T-helper 17 cell (primary cell): ENCODE measurements at regions not wholly inside any gene's neighbourhood (a gene's known extent, or its start where the extent isn't known, plus 50 kb on each side); places are given as distances from the start of the nearest gene placed in this dataset.

ENCODE experiments used
- ATAC-seq: fragments of 150-1000 bp; cut with Tn5 transposase; 2 replicates; pipeline ENCODE4 v1.10.0; 2021; ENCODE audit warnings: mild to moderate bottlenecking, moderate library complexity
- DNase-seq, 3 donors: peaks; one replicate each; pipeline versions ENCODE4 v3.0.0 to v3.0.0-alpha.2; 2020 to 2021
- H3K9me3 ChIP-seq: one replicate; pipeline ENCODE4 v1.7.0; 2013; ENCODE audit warnings: low read length, mild to moderate bottlenecking; ENCODE audit not compliant: control insufficient read depth, poor library complexity, severe bottlenecking
- H3K27ac Mint-ChIP-seq: one replicate; pipeline ENCODE4 v1.8.0; 2022; ENCODE audit warnings: mild to moderate bottlenecking, moderate library complexity, mixed read lengths
- H3K27me3 Mint-ChIP-seq: one replicate; pipeline ENCODE4 v1.8.0; 2022; ENCODE audit warnings: mixed read lengths
- H3K36me3 Mint-ChIP-seq: one replicate; pipeline ENCODE4 v1.8.0; 2022; ENCODE audit warnings: low read depth, mixed read lengths
- H3K4me1 Mint-ChIP-seq: one replicate; pipeline ENCODE4 v1.8.0; 2022; ENCODE audit warnings: mild to moderate bottlenecking, mixed read lengths
- H3K4me3 Mint-ChIP-seq: one replicate; pipeline ENCODE4 v1.8.0; 2022; ENCODE audit warnings: mild to moderate bottlenecking, moderate library complexity, mixed read lengths

DNA sequence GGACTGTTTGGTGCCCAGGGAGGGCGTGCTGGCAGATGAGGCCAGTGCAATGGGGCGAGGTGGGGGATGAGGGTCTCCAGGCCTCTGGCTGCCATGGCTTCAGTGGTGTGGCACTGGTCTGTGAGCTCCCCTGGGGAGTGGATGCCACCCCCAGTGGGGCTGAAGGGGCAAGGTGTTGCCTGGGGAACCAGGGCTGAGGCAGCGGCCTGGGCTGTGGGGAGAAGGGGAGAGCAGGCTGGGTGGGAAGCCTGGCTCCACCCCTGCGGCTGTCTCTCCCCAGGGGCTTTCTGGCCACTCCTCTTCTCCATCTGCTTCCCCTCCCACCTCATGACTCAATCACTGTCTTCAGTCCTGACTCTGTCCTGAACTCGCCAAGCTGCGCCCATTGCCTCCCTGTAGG lies 88.4 kb upstream of the TLE3 start:
- H3K9me3 ChIP-seq: no peaks in the 10 kb centered on the region
- H3K27me3 Mint-ChIP-seq: peaks cover 16% of the 10 kb centered on the region
- H3K36me3 Mint-ChIP-seq: peaks cover 6% of the 10 kb centered on the region
- no peak overlapping the region for H3K4me3 Mint-ChIP-seq
- H3K4me1 Mint-ChIP-seq: peaks cover 6% of the 10 kb centered on the region
- H3K27ac Mint-ChIP-seq: no peak overlapping the region
- DNase-seq (no peak), ATAC-seq (no peak)

GRCh38 chr15:70185251-70185711 lies 87.6 kb upstream of the TLE3 start:
- H3K36me3 Mint-ChIP-seq: peaks cover 6% of the 10 kb centered on the region
- no peak overlapping the region for H3K27ac Mint-ChIP-seq
- H3K4me1 Mint-ChIP-seq: peaks cover 9% of the 10 kb centered on the region
- no peaks in the 10 kb centered on the region for H3K9me3 ChIP-seq
- no peak overlapping the region for H3K4me3 Mint-ChIP-seq
- DNase-seq (no peak), ATAC-seq (no peak)
- peaks cover 16% of the 10 kb centered on the region for H3K27me3 Mint-ChIP-seq

GRCh38 chr15:70182858-70183695 lies 85.4 kb upstream of the TLE3 start:
- ATAC-seq (no peak), DNase-seq (no peak)
- H3K4me3 Mint-ChIP-seq: no peak overlapping the region
- H3K36me3 Mint-ChIP-seq: peaks cover 8% of the 10 kb centered on the region
- no peaks in the 10 kb centered on the region for H3K9me3 ChIP-seq
- no peak overlapping the region for H3K27ac Mint-ChIP-seq
- H3K27me3 Mint-ChIP-seq: peaks cover 24% of the 10 kb centered on the region
- peaks cover 9% of the 10 kb centered on the region for H3K4me1 Mint-ChIP-seq

GRCh38 chr15:70181626-70182255 lies 84.0 kb upstream of the TLE3 start:
- DNase-seq: no peak
- no peaks in the 10 kb centered on the region for H3K9me3 ChIP-seq
- no peak for ATAC-seq
- Mint-ChIP-seq H3K27me3 (peaks cover 20% of the 10 kb centered on the region), H3K36me3 (peaks cover 6% of the 10 kb centered on the region), H3K27ac (no peak overlapping the region), H3K4me3 (no peak overlapping the region), H3K4me1 (peaks cover 9% of the 10 kb centered on the region)

GRCh38 chr15:70180186-70180875 lies 82.6 kb upstream of the TLE3 start:
- no peak for ATAC-seq
- Mint-ChIP-seq H3K27ac (no peak overlapping the region), H3K36me3 (peaks cover 5% of the 10 kb centered on the region), H3K4me1 (peaks cover 5% of the 10 kb centered on the region), H3K27me3 (peaks cover 17% of the 10 kb centered on the region), H3K4me3 (no peak overlapping the region)
- no peak for DNase-seq
- H3K9me3 ChIP-seq: no peaks in the 10 kb centered on the region

- H3K4me3 Mint-ChIP-seq: no peak overlapping the region
- ATAC-seq (no peak), DNase-seq (no peak)
- H3K36me3 Mint-ChIP-seq: peaks cover 5% of the 10 kb centered on the region
- H3K4me1 Mint-ChIP-seq: peaks cover 5% of the 10 kb centered on the region
- H3K9me3 ChIP-seq: no peaks in the 10 kb centered on the region
- no peak overlapping the region for H3K27ac Mint-ChIP-seq
- H3K27me3 Mint-ChIP-seq: peaks cover 17% of the 10 kb centered on the region
Observed at GRCh38 chr15:70179309-70179892, 81.7 kb upstream of the TLE3 start.

DNA sequence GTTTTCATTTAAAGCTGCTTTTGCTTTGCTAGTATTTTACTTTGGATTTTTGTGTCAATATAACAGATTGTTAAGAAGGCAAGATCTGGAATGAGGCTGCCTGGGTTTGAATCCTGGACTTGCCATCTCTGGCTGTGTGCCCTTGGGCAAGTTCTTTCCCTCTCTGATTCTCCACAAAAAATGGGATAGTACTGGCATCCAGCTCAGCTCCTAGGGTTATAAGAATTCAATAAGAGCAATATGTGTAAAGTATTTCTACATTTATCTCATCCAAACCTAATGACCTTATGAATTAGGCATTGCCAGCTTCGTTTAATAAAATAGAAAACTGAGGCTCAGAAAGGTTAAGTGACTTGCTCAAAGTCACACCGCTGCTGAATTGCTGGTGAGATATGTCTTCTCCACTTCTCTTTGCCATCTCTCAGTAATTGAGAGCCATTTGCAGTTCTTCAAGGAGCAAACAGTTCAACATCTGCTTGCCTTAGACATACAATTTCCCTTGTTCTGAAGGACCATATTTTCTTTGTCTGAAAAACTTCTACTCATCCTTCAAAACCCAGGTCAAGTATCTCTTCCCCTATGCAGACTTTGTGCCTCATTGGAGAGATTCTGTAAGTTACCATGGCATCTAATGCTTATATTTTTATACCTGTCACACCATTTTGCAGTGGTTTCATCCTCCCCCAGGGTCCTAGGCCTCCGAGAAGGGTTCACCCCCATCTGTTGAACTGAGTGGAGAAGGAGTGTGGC lies 80.8 kb upstream of the TLE3 start:
- no peak for DNase-seq
- H3K4me1 Mint-ChIP-seq: peaks cover 3% of the 10 kb centered on the region

DNA sequence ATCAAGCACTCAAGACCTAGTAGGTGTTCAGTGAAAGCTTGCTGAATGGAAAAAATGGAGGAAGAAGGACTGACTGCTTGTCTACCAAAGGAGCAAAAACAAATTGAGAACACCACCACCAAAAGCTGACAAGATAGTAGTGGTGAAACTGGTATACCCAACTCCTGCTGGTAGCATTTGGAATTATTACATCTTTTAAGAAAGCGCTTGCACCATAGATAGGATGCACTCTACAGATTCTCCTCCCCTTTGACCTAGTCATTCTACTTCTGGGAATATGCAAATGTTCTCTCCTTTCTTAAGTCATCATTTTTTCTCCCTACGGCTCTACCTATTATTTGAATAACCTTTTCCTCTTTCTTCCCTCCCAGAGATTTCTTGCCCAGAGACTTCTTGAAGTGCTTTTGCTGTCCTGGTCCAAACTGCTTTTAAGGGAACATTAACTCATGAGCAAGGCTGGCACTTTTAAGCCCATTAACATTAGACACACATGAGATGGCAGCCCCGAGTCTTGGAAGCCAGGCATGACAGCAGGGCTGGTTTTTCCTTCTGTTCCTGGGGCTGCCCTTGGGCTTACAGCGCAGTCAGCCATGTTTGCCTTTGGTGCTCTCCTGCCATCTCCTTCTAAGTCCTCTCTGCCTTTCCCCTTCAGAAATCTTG lies 75.0 kb upstream of the TLE3 start:
- Mint-ChIP-seq H3K36me3 (no peaks in the 10 kb centered on the region), H3K4me3 (no peak overlapping the region), H3K27me3 (no peaks in the 10 kb centered on the region), H3K27ac (no peak overlapping the region), H3K4me1 (peaks cover 3% of the 10 kb centered on the region)
- DNase-seq: no peak
- H3K9me3 ChIP-seq: no peaks in the 10 kb centered on the region
- ATAC-seq: no peak

More for the DNA sequence above, 80.8 kb upstream of the TLE3 start:
- Mint-ChIP-seq H3K27me3 (peaks cover 17% of the 10 kb centered on the region), H3K4me3 (no peak overlapping the region), H3K36me3 (peaks cover 5% of the 10 kb centered on the region), H3K27ac (no peak overlapping the region)
- H3K9me3 ChIP-seq: no peaks in the 10 kb centered on the region
- ATAC-seq: no peak

DNA sequence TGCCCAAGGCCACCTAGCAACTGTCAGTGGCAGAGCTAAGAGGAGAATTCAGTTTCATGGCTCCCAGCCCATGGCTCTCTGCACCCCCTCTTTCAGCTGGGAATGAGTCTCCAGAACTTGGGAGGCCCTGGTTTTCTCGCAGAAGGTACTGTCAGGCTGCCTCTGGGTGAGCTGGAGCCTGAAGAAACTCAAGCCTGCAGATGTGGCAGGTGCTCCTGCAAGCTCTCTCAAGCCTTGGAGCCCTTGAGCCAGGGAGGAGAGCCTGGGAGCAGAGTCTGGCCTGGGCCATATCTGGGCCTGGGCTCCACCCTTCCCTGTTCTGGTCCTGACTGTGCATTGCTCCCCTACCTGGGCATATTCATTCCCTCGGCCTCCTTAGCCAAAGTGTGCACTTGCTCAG lies 74.4 kb upstream of the TLE3 start:
- ATAC-seq (no peak), DNase-seq (no peak)
- H3K9me3 ChIP-seq: no peaks in the 10 kb centered on the region
- no peaks in the 10 kb centered on the region for H3K27me3 Mint-ChIP-seq
- no peak overlapping the region for H3K27ac Mint-ChIP-seq
- no peaks in the 10 kb centered on the region for H3K36me3 Mint-ChIP-seq
- no peak overlapping the region for H3K4me3 Mint-ChIP-seq
- peaks cover 3% of the 10 kb centered on the region for H3K4me1 Mint-ChIP-seq

GRCh38 chr15:70171256-70171886 lies 73.7 kb upstream of the TLE3 start:
- no peaks in the 10 kb centered on the region for H3K27me3 Mint-ChIP-seq
- DNase-seq (no peak), ATAC-seq (no peak)
- no peaks in the 10 kb centered on the region for H3K36me3 Mint-ChIP-seq
- H3K4me1 Mint-ChIP-seq: peaks cover 3% of the 10 kb centered on the region
- no peak overlapping the region for H3K4me3 Mint-ChIP-seq
- H3K9me3 ChIP-seq: no peaks in the 10 kb centered on the region
- no peak overlapping the region for H3K27ac Mint-ChIP-seq

DNA sequence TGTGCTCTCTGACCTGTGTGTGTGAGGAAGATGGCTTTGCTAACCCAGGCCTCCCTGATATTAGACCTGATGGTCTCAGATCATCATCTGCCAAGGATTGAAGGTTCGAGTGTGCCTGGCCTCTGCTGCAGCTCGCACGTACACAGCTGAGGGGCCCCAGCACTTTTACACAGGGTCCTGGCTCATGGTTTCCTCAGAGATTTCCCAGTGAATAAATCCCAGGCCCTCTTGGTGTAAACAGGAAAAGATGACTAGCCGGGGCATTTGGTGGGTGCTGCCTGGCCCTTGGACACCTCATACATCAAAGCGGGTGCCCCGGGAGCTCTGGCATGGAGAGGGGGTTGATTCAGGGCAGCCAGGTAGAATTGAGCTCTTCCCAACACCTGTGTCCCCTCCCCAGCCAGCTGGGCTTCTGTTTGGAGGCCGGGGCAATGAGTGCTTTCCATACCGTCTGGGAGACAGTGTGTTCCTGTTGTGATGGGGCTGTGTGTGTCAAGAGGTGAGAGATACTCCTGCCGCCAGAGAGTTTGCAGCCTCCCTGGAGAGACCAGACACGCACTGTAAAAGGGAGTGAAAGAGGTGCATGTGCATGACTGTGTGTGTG lies 72.5 kb upstream of the TLE3 start:
- Mint-ChIP-seq H3K27ac (no peak overlapping the region), H3K4me3 (no peak overlapping the region), H3K4me1 (peaks cover 3% of the 10 kb centered on the region), H3K36me3 (no peaks in the 10 kb centered on the region), H3K27me3 (no peaks in the 10 kb centered on the region)
- no peak for ATAC-seq
- no peaks in the 10 kb centered on the region for H3K9me3 ChIP-seq
- no peak for DNase-seq

GRCh38 chr15:70169147-70169546 lies 71.4 kb upstream of the TLE3 start:
- H3K9me3 ChIP-seq: no peaks in the 10 kb centered on the region
- H3K4me3 Mint-ChIP-seq: no peak overlapping the region
- DNase-seq: no peak
- no peak for ATAC-seq
- no peaks in the 10 kb centered on the region for H3K36me3 Mint-ChIP-seq
- H3K4me1 Mint-ChIP-seq: peaks cover 3% of the 10 kb centered on the region
- no peaks in the 10 kb centered on the region for H3K27me3 Mint-ChIP-seq
- no peak overlapping the region for H3K27ac Mint-ChIP-seq
